HepG2 (cell line): ENCODE measurements at regions not wholly inside any gene's neighbourhood (a gene's known extent, or its start where the extent isn't known, plus 50 kb on each side); places are given as distances from the start of the nearest gene placed in this dataset.

Experiments
- ATAC-seq: fragments of 200-7000 bp; cut with Tn5 transposase; 3 replicates; pipeline ENCODE4 v1.9.1; 2020; ENCODE audit warnings: mild to moderate bottlenecking, moderate library complexity
- BruUV-seq: library from RNA; stranded (reverse); fragments of 400-500 nt; replicated peaks from 2 replicates; lab custom pipeline; 2021; lab: Mats Ljungman, UMichigan
- CTCF ChIA-PET: fragments of 300-600 bp; formaldehyde crosslinking; extraction: SDS; loops from one replicate; lab custom pipeline; 2021; ENCODE audit warnings: low total read pairs, inconsistent platforms, low intra/inter-chr PET ratio; lab: Yijun Ruan, JAX
- POLR2A ChIA-PET: fragments of 350-600 bp; sonication (Branson Sonifier 250); formaldehyde crosslinking; loops from one replicate; lab custom pipeline; 2020; ENCODE audit warnings: antibody characterized with exemption, inconsistent platforms; lab: Yijun Ruan, JAX
- DNase-seq: peaks from one replicate; pipeline ENCODE4 v3.0.0-alpha.2; 2015; ENCODE audit warnings: low spot score
- FAIRE-seq: peaks from 3 replicates; lab custom pipeline; 2011; peaks lifted over from hg19 to GRCh38; lab: Jason Lieb, UNC
- H2AFZ ChIP-seq: one replicate; pipeline ENCODE4 v1.6.1; 2011; ENCODE audit warnings: low read length, inconsistent platforms
- H3K27ac ChIP-seq: fragments of 300-600 bp; 3 replicates; pipeline ENCODE4 v1.8.0; 2011; ENCODE audit warnings: mixed run types, mild to moderate bottlenecking, mixed read lengths, low read length, inconsistent platforms; ENCODE audit not compliant: insufficient read depth; ENCODE audit errors: extremely low read length
- H3K27me3 ChIP-seq, 2 experiments: fragments of 200-600 bp in 1 of 2; 2 replicates in 1 of 2; 3 replicates in 1 of 2; pipeline versions ENCODE4 v1.6.0 to v1.8.0; 2011; ENCODE audit warnings: low read length in 2 of 2, mild to moderate bottlenecking in 2 of 2, moderate library complexity in 2 of 2, inconsistent platforms in 1 of 2; ENCODE audit not compliant: insufficient read depth in 2 of 2, control insufficient read depth in 1 of 2
- H3K36me3 ChIP-seq, 2 experiments: fragments of 200-600 bp in 1 of 2; replicated peaks in 1 of 2; 2 replicates in 1 of 2; 3 replicates in 1 of 2; pipeline versions ENCODE4 v1.5.1 to v1.8.0; 2011; ENCODE audit warnings: low read length in 2 of 2, inconsistent platforms in 1 of 2; ENCODE audit not compliant: insufficient read depth in 2 of 2, control insufficient read depth in 1 of 2
- H3K4me1 ChIP-seq: 2 replicates; pipeline ENCODE4 v1.5.1; 2012; ENCODE audit warnings: low read length, inconsistent platforms; ENCODE audit not compliant: insufficient read depth
- H3K4me2 ChIP-seq: 2 replicates; pipeline ENCODE4 v1.6.0; 2011; ENCODE audit warnings: low read depth, low read length, inconsistent platforms
- H3K4me3 ChIP-seq, 3 experiments: fragments of 200-600 bp in 1 of 3; sonication (generic), shearing (Covaris generic) in 1 of 3; replicated peaks in 1 of 3; 2 replicates each; pipeline ENCODE4 v1.5.1; 2011 to 2016; ENCODE audit warnings: low read length in 3 of 3, inconsistent platforms in 2 of 3, low read depth in 2 of 3, mild to moderate bottlenecking in 2 of 3, control low read depth in 1 of 3, mixed read lengths in 1 of 3; ENCODE audit not compliant: insufficient read depth in 1 of 3
- H3K79me2 ChIP-seq: one replicate; pipeline ENCODE4 v1.6.1; 2011; ENCODE audit warnings: low read length, inconsistent platforms; ENCODE audit not compliant: insufficient read depth
- H3K9ac ChIP-seq: 2 replicates; pipeline ENCODE4 v1.6.0; 2011; ENCODE audit warnings: mild to moderate bottlenecking, low read depth, low read length, inconsistent platforms; ENCODE audit not compliant: insufficient read depth
- H3K9me3 ChIP-seq: 2 replicates; pipeline ENCODE4 v1.5.1; 2012; ENCODE audit warnings: mild to moderate bottlenecking, low read length
- H4K20me1 ChIP-seq: 2 replicates; pipeline ENCODE4 v1.6.0; 2011; ENCODE audit warnings: inconsistent platforms, mild to moderate bottlenecking, low read length, moderate library complexity; ENCODE audit not compliant: insufficient read depth
- KAT8 ChIP-seq: IDR thresholded peaks from 2 replicates; pipeline ENCODE4 v1.6.1; 2016; ENCODE audit warnings: missing genetic modification reagents, missing compliant biosample characterization
- MED1 ChIP-seq: sonication (generic); formaldehyde crosslinking; IDR thresholded peaks from 2 replicates; pipeline ENCODE4 v1.4.0; 2020; ENCODE audit warnings: missing genetic modification reagents
- PRDM4 ChIP-seq: sonication (generic); formaldehyde crosslinking; IDR thresholded peaks from 2 replicates; pipeline ENCODE4 v1.9.0; 2021; ENCODE audit warnings: missing genetic modification reagents, borderline replicate concordance
- TEF ChIP-seq: sonication (generic); formaldehyde crosslinking; IDR thresholded peaks from 2 replicates; pipeline ENCODE4 v1.5.0; 2020; ENCODE audit warnings: missing genetic modification reagents
- TFDP1 ChIP-seq: IDR thresholded peaks from 2 replicates; pipeline ENCODE4 v1.6.1; 2016; ENCODE audit warnings: missing compliant biosample characterization, missing genetic modification reagents, borderline replicate concordance
- ZBTB40 ChIP-seq, 2 experiments: fragments of 450-650 bp in 1 of 2; sonication (generic) in 1 of 2; formaldehyde crosslinking in 1 of 2; IDR thresholded peaks; 2 replicates each; pipeline versions ENCODE4 v1.6.1 to v1.8.0; 2016 to 2022; ENCODE audit warnings: antibody characterized with exemption in 1 of 2, mild to moderate bottlenecking in 1 of 2, missing genetic modification reagents in 1 of 2
- WGBS: methylation state at CpG from one replicate; pipeline ENCODE4 v1.1.6; 2017; ENCODE audit warnings: low lambda C conversion rate; 5-methylcytosine and 5-hydroxymethylcytosine counted together
- in situ Hi-C: cut with HindIII; loops from 2 replicates; pipeline ENCODE4 v1.10.0; 2017; ENCODE audit warnings: low pct_unique_long_range_greater_than_20kb; ENCODE audit not compliant: extremely low pct_ligation_motif_present
- intact Hi-C: fragments of 100-400 bp; cut with micrococcal nuclease; formaldehyde crosslinking; loops from one replicate; pipeline ENCODE4 v1.10.0; 2022; ENCODE audit not compliant: unreplicated experiment

- no peak for TF ChIP-seq PRDM4
Measured at GRCh38 chr21:34009193-34009592, 64.2 kb upstream of the MRPS6 start (continued).

GRCh38 chr21:34008618-34009017 lies 64.8 kb upstream of the MRPS6 start:
- H3K9ac ChIP-seq = no peak overlapping the region
- peaks cover 0 to 8% of the 10 kb centered on the region in 2 experiments; a peak in 3 of 5 replicates for H3K27me3 ChIP-seq
- intact Hi-C loops (no loop called here), in situ Hi-C loops (no loop called here)
- no peaks in the 10 kb centered on the region for H3K4me1 ChIP-seq
- no peak overlapping the region for H3K4me3 ChIP-seq
- DNase-seq (no peak), FAIRE-seq (no peak), ATAC-seq (no peak)
- 37% methylated on average over 5 of the region's 5 CpGs for WGBS
- no TSS peak for BruUV-seq
- POLR2A ChIA-PET = no interaction called here
- H3K36me3 ChIP-seq = no peaks in the 10 kb centered on the region
- CTCF ChIA-PET = no interaction called here
- no peak overlapping the region for H3K27ac ChIP-seq
- no peaks in the 10 kb centered on the region for H3K79me2 ChIP-seq
- H4K20me1 ChIP-seq = no peaks in the 10 kb centered on the region
- no peaks in the 10 kb centered on the region for H3K9me3 ChIP-seq
- no peak for TF ChIP-seq TEF
- TF ChIP-seq KAT8 (CRISPR knock-in tag) = no peak
- no peak for TF ChIP-seq MED1 (CRISPR knock-in tag)
- TF ChIP-seq TFDP1 = no peak
- TF ChIP-seq ZBTB40 (IDR thresholded peaks at IDR 0.05) = no peak
- no peak for TF ChIP-seq ZBTB40 (CRISPR knock-in tag; IDR thresholded peaks at IDR 0.05)
- H2AFZ ChIP-seq = no peak overlapping the region
- H3K4me2 ChIP-seq = no peak overlapping the region
